ENCODE measurements at regions not wholly inside any gene's neighbourhood (a gene's known extent, or its start where the extent isn't known, plus 50 kb on each side); places are given as distances from the start of the nearest gene placed in this dataset.
"Not testable (repeated sequence)": the region's sequence is repeated elsewhere in the genome, so short reads cannot be mapped to it uniquely, and the experiment has no call there.

DNA sequence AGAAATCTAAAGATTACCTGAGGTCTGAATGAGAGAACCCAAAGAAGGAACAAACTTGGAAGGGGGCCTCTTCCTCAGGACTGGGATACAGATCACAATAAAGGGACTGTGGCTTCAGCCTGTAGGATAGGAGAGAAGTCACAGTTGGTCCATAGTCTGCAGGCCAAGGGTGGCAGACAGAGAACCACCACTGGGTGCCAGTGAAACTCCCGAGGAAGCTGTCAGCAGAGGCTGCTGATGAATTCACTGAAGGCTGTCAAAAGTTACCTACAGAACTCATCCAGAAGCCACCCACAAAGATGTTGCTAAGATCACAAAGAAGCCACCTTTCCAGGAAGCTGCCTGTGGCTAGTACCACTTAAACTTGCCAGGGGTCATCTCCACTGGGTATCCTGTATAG lies 78.5 kb downstream of the TMCO5A start:
- ATAC-seq = no peak
- no peak for FAIRE-seq
- no peak overlapping the region for H3K4me3 ChIP-seq
- 41 to 45% methylated on average over 1 of the region's 1 CpG for WGBS, 2 donors
- intact Hi-C loops (cut with DNase I) = no loop called here
- H3K4me1 ChIP-seq = no peaks in the 10 kb centered on the region
- TF ChIP-seq, protein P1, sequence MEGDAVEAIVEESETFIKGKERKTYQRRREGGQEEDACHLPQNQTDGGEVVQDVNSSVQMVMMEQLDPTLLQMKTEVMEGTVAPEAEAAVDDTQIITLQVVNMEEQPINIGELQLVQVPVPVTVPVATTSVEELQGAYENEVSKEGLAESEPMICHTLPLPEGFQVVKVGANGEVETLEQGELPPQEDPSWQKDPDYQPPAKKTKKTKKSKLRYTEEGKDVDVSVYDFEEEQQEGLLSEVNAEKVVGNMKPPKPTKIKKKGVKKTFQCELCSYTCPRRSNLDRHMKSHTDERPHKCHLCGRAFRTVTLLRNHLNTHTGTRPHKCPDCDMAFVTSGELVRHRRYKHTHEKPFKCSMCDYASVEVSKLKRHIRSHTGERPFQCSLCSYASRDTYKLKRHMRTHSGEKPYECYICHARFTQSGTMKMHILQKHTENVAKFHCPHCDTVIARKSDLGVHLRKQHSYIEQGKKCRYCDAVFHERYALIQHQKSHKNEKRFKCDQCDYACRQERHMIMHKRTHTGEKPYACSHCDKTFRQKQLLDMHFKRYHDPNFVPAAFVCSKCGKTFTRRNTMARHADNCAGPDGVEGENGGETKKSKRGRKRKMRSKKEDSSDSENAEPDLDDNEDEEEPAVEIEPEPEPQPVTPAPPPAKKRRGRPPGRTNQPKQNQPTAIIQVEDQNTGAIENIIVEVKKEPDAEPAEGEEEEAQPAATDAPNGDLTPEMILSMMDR (IDR thresholded peaks at IDR 0.05) = no peak
- no peaks in the 10 kb centered on the region for H3K9me3 ChIP-seq
- no peak overlapping the region for H3K27ac ChIP-seq
- DNase-seq = no peak
- H3K36me3 ChIP-seq = no peaks in the 10 kb centered on the region
- no peaks in the 10 kb centered on the region for H3K27me3 ChIP-seq

DNA sequence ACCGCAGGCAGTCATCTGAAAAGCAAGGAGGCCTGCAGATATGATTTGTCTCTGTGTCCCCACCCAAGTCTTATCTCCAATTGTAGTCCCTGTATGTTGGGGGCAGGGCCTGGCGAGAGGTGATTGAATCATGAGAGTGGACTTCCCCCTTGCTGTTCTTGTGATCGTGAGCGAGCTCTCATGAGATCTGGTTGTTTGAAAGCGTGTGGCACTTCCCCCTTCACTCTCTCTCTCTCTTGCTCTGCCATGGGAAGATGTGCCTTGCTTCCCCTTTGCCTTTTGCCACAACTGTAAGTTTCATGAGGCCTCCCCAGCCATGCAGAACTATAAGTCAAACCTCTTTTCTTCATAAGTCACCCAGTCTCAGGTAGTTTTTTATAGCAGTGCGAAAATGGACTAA lies 83.3 kb downstream of the TMCO5A start:
- WGBS, 2 donors = 86 to 90% methylated on average over 6 of the region's 6 CpGs
- H3K27me3 ChIP-seq = no peaks in the 10 kb centered on the region
- intact Hi-C loops (cut with DNase I) = no loop called here
- no peaks in the 10 kb centered on the region for H3K4me1 ChIP-seq
- peak in 1 of 6 donors; percentile 19 for DNase-seq
- no peak for ATAC-seq
- no peak overlapping the region for H3K27ac ChIP-seq
- H3K36me3 ChIP-seq = no peaks in the 10 kb centered on the region
- H3K9me3 ChIP-seq = no peaks in the 10 kb centered on the region
- H3K4me3 ChIP-seq = no peak overlapping the region
- TF ChIP-seq, protein P1 (IDR thresholded peaks at IDR 0.05) = no peak
- FAIRE-seq = no peak

DNA sequence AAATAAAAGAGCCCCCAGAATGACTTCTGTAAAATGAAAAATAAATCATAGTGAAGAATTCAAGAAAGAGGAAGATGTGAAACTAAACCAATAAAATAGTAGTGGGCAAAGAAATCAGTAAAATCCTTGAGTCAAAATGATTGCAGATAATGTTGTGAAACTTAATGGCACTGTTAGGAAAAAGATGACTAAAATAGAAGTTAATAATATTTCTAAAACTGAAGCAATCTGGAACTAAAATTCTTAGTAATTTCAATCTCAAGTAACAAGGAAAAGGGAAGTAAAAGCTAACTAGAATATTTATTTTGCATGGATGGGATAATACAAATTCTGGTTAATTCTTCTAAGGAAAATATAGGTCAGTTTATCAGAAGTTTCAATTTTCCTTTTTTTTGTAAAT lies 84.6 kb downstream of the TMCO5A start:
- no peaks in the 10 kb centered on the region for H3K36me3 ChIP-seq
- ATAC-seq = no peak
- no peaks in the 10 kb centered on the region for H3K27me3 ChIP-seq
- H3K9me3 ChIP-seq = no peaks in the 10 kb centered on the region
- no peaks in the 10 kb centered on the region for H3K4me1 ChIP-seq
- no peak overlapping the region for H3K4me3 ChIP-seq
- peak; percentile 32 for FAIRE-seq
- intact Hi-C loops (cut with DNase I) = no loop called here
- DNase-seq = no peak
- TF ChIP-seq, protein P1 (IDR thresholded peaks at IDR 0.05) = no peak
- no peak overlapping the region for H3K27ac ChIP-seq

DNA sequence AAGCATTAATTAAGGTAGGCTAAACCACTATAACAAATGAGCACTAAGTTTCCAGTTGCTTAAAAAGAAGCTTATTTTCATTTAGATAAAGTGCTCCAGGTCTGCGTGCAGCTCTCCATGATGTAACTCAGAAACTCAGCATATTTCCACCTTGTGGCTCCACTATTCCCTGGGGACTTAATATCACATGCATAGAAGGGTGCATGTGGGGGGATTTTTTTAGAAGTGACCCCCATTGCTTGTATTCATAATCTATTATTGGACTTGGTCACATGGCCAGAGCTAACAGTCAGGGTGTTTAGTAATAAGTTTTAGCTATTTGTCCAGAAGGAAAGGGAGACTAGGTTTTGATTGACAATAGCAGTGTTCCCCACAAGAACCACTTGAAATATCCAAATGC lies 86.8 kb downstream of the TMCO5A start:
- H3K4me3 ChIP-seq = no peak overlapping the region
- TF ChIP-seq, protein P1 (IDR thresholded peaks at IDR 0.05) = no peak
- no peak overlapping the region for H3K27ac ChIP-seq
- WGBS, 2 donors = 64 to 69% methylated on average over 1 of the region's 1 CpG
- no peak for FAIRE-seq
- intact Hi-C loops (cut with DNase I) = no loop called here
- no peaks in the 10 kb centered on the region for H3K36me3 ChIP-seq
- no peaks in the 10 kb centered on the region for H3K9me3 ChIP-seq
- H3K27me3 ChIP-seq = no peaks in the 10 kb centered on the region
- ATAC-seq = no peak
- no peaks in the 10 kb centered on the region for H3K4me1 ChIP-seq
- DNase-seq = no peak

DNA sequence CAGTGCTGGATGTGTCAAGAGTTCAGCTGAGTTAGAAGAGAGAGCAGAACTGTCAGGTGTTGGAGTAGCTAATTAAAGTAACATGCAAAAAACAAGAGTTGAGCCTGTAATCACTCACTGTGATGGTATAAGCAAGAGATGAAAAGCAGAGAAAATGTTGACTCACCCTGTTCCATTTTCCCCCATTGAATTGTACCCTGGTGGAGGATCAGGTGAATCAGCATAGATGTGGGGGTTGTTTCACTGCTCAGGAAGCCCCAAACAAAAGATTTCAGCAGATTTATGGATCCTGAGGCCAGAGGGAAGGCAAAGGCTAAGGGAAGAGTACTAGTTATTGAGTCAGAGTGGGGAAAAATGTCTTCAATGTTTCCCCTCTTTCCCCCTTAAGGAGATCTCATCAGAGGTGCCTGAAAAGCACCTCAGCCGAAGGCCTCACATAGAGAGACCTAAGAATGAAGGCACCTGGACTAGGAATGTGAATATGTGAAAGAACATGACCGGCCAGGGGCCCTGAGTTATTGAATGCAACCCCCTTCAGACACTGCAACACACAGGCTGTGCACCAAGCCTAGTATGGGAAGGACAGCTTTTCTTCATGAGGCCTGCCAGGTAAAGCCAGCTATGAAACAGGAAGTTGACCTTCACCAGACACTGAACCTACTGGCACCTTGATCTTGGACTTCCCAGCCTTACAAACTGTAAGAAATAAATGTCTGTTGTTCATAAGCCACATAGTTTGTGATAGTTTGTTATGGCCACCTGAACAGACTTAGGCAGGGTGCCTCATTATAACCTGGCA lies 90.1 kb downstream of the TMCO5A start:
- ATAC-seq (no peak), FAIRE-seq (no peak), DNase-seq (no peak)
- Histone ChIP-seq H3K4me3 (no peak overlapping the region), H3K27me3 (no peaks in the 10 kb centered on the region), H3K9me3 (no peaks in the 10 kb centered on the region), H3K4me1 (no peaks in the 10 kb centered on the region), H3K27ac (no peak overlapping the region), H3K36me3 (no peaks in the 10 kb centered on the region)
- TF ChIP-seq, protein P1 (IDR thresholded peaks at IDR 0.05) = no peak
- WGBS, 2 donors = 70 to 75% methylated on average over 2 of the region's 2 CpGs
- intact Hi-C loops (cut with DNase I) = no loop called here

DNA sequence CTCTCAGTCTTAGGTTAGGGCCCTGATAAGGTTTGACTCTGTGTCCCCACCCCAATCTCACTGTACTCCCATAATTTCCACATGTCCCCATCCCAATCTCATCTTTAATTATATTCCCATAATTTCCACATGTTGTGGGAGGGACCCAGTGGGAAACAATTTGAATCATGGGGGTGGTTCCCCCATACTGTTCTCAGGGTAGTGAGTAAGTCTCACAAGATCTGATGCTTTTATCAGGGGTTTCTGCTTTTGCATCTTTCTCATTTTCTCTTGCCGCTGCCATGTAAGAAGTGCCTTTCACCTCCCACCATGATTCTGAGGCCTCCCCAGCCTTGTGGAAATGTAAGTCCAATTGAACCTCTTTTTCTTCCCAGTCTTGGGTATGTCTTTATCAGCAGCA lies 91.2 kb downstream of the TMCO5A start:
- H3K27ac ChIP-seq; H3K4me1 ChIP-seq; H3K9me3 ChIP-seq; FAIRE-seq; ATAC-seq; H3K36me3 ChIP-seq; DNase-seq; H3K27me3 ChIP-seq; H3K4me3 ChIP-seq; intact Hi-C loops (cut with DNase I): not testable (repeated sequence)
- 83 to 97% methylated on average over 1 of the region's 1 CpG for WGBS, 2 donors

All from pancreas (tissue), 10 donors.